Suprapubic skin (tissue), 4 donors: ENCODE measurements at regions not wholly inside any gene's neighbourhood (a gene's known extent, or its start where the extent isn't known, plus 50 kb on each side); places are given as distances from the start of the nearest gene placed in this dataset.

Experiments
- CTCF ChIP-seq, 2 donors: fragments of 200-600 bp in 1 of 2; fragments of 450-650 bp in 1 of 2; sonication (generic) in 1 of 2; IDR thresholded peaks; one replicate each; pipeline ENCODE4 v1.5.1; 2016 to 2019; ENCODE audit warnings: antibody characterized with exemption in 2 of 2, mild to moderate bottlenecking in 1 of 2, moderate library complexity in 1 of 2
- EP300 ChIP-seq: sonication (generic); formaldehyde crosslinking; IDR thresholded peaks from one replicate; pipeline ENCODE4 v1.6.1; 2017; ENCODE audit warnings: antibody characterized with exemption
- POLR2A ChIP-seq, 2 donors: fragments of 450-650 bp; IDR thresholded peaks; one replicate each; pipeline ENCODE4 v1.6.1; 2017; ENCODE audit warnings: antibody characterized with exemption in 2 of 2, mild to moderate bottlenecking in 2 of 2, moderate library complexity in 2 of 2
- POLR2AphosphoS5 ChIP-seq, 3 donors: sonication (generic); formaldehyde crosslinking; IDR thresholded peaks; one replicate each; pipeline ENCODE4 v1.6.1; 2017; ENCODE audit warnings: antibody characterized with exemption in 3 of 3

GRCh38 chr5:168151041-168151440, 140.4 kb upstream of the WWC1 start:
- TF ChIP-seq CTCF (IDR thresholded peaks at IDR 0.05) (no peak), POLR2AphosphoS5 (IDR thresholded peaks at IDR 0.05) (no peak), EP300 (no peak), POLR2A (IDR thresholded peaks at IDR 0.05) (no peak)
